LNCAP (cell line): ENCODE measurements at regions not wholly inside any gene's neighbourhood (a gene's known extent, or its start where the extent isn't known, plus 50 kb on each side); places are given as distances from the start of the nearest gene placed in this dataset.

Experiments
- CTCF ChIP-seq: fragments of 450-650 bp; IDR thresholded peaks from 2 replicates; pipeline ENCODE4 v1.5.1; 2017; ENCODE audit warnings: mild to moderate bottlenecking

- TF ChIP-seq CTCF = no peak
These were observed 625.4 kb downstream of the TBL1XR1 start for GRCh38 chr3:176571926-176572325.

- TF ChIP-seq CTCF = no peak
These were observed 626.3 kb downstream of the TBL1XR1 start for GRCh38 chr3:176570992-176571391.

GRCh38 chr3:176568189-176568588 lies 629.1 kb downstream of the TBL1XR1 start:
- no peak for TF ChIP-seq CTCF

- TF ChIP-seq CTCF = no peak
These were observed 630.5 kb downstream of the TBL1XR1 start for GRCh38 chr3:176566757-176567156.

GRCh38 chr3:176562331-176562730 lies 635.0 kb downstream of the TBL1XR1 start:
- TF ChIP-seq CTCF = no peak

GRCh38 chr3:176561826-176562225 lies 635.5 kb downstream of the TBL1XR1 start:
- no peak for TF ChIP-seq CTCF

- TF ChIP-seq CTCF = no peak
These were observed 642.3 kb downstream of the TBL1XR1 start for GRCh38 chr3:176554791-176555654.
